Neuronal stem cell (in vitro differentiated cells): ENCODE measurements at regions not wholly inside any gene's neighbourhood (a gene's known extent, or its start where the extent isn't known, plus 50 kb on each side); places are given as distances from the start of the nearest gene placed in this dataset.

Experiments used
- DNase-seq: peaks from one replicate; pipeline ENCODE4 v3.0.0-alpha.2; 2013; ENCODE audit warnings: low spot score
- H2AFZ ChIP-seq: one replicate; pipeline ENCODE4 v1.6.1; 2013; ENCODE audit warnings: mild to moderate bottlenecking, low read length, inconsistent platforms
- H2AK5ac ChIP-seq: 2 replicates; pipeline ENCODE4 v1.6.1; 2013; ENCODE audit warnings: low read depth, mild to moderate bottlenecking, inconsistent platforms, low read length, moderate library complexity, mixed read lengths
- H2BK120ac ChIP-seq: 2 replicates; pipeline ENCODE4 v1.6.1; 2013; ENCODE audit warnings: low read depth, mild to moderate bottlenecking, inconsistent platforms, low read length, moderate library complexity, mixed read lengths
- H2BK12ac ChIP-seq: one replicate; pipeline ENCODE4 v1.6.1; 2013; ENCODE audit warnings: low read length, inconsistent platforms
- H2BK15ac ChIP-seq: 2 replicates; pipeline ENCODE4 v1.6.1; 2013; ENCODE audit warnings: mild to moderate bottlenecking, low read length, inconsistent platforms, mixed read lengths
- H2BK5ac ChIP-seq: one replicate; pipeline ENCODE4 v1.6.1; 2013; ENCODE audit warnings: inconsistent platforms, mild to moderate bottlenecking, low read length, moderate library complexity
- H3K14ac ChIP-seq: one replicate; pipeline ENCODE4 v1.6.1; 2013; ENCODE audit warnings: low read length, inconsistent platforms
- H3K18ac ChIP-seq: 2 replicates; pipeline ENCODE4 v1.6.1; 2013; ENCODE audit warnings: low read length, inconsistent platforms
- H3K23ac ChIP-seq: 2 replicates; pipeline ENCODE4 v1.6.1; 2013; ENCODE audit warnings: low read depth, mild to moderate bottlenecking, mixed read lengths, low read length, inconsistent platforms; ENCODE audit not compliant: poor library complexity
- H3K27ac ChIP-seq: replicated peaks from 3 replicates; pipeline ENCODE4 v1.5.1; 2013; ENCODE audit warnings: low read length, inconsistent platforms
- H3K27me3 ChIP-seq, 3 experiments: 2 replicates each; pipeline ENCODE4 v1.6.1; 2013; ENCODE audit warnings: low read length in 3 of 3, mild to moderate bottlenecking in 2 of 3, inconsistent platforms in 1 of 3, low read depth in 1 of 3, mixed read lengths in 1 of 3, moderate library complexity in 1 of 3; ENCODE audit not compliant: control insufficient read depth in 3 of 3, insufficient read depth in 3 of 3
- H3K36me3 ChIP-seq, 2 donors: replicated peaks in 1 of 2; 2 replicates each; pipeline ENCODE4 v1.6.1; 2013; ENCODE audit warnings: low read length in 2 of 2; ENCODE audit not compliant: control insufficient read depth in 2 of 2, insufficient read depth in 2 of 2
- H3K4ac ChIP-seq: 2 replicates; pipeline ENCODE4 v1.6.1; 2013; ENCODE audit warnings: inconsistent platforms, mild to moderate bottlenecking, low read length, moderate library complexity
- H3K4me1 ChIP-seq, 2 donors: 1 replicate in 1 of 2; 2 replicates in 1 of 2; pipeline ENCODE4 v1.6.1; 2013; ENCODE audit warnings: low read length in 2 of 2, low read depth in 1 of 2; ENCODE audit not compliant: control insufficient read depth in 2 of 2, insufficient read depth in 1 of 2
- H3K4me2 ChIP-seq: one replicate; pipeline ENCODE4 v1.6.1; 2013; ENCODE audit warnings: mild to moderate bottlenecking, low read length, inconsistent platforms; ENCODE audit not compliant: insufficient read depth, poor library complexity, severe bottlenecking
- H3K4me3 ChIP-seq, 2 donors: 2 replicates each; pipeline ENCODE4 v1.5.1; 2013; ENCODE audit warnings: low read length in 2 of 2, mild to moderate bottlenecking in 2 of 2, inconsistent platforms in 1 of 2, moderate library complexity in 1 of 2
- H3K79me1 ChIP-seq: one replicate; pipeline ENCODE4 v1.6.1; 2013; ENCODE audit warnings: low read depth, mild to moderate bottlenecking, inconsistent platforms, low read length, moderate library complexity
- H3K9ac ChIP-seq: one replicate; pipeline ENCODE4 v1.6.1; 2013; ENCODE audit warnings: mild to moderate bottlenecking, low read depth, low read length, inconsistent platforms; ENCODE audit not compliant: poor library complexity
- H3K9me3 ChIP-seq, 2 donors: replicated peaks in 1 of 2; 2 replicates each; pipeline versions ENCODE3 to v1.6.1; 2013; ENCODE audit warnings: low read length in 2 of 2, mild to moderate bottlenecking in 2 of 2, inconsistent platforms in 1 of 2, low read depth in 1 of 2, mixed read lengths in 1 of 2, moderate library complexity in 1 of 2; ENCODE audit not compliant: control insufficient read depth in 2 of 2, insufficient read depth in 1 of 2
- H4K8ac ChIP-seq: one replicate; pipeline ENCODE4 v1.6.1; 2013; ENCODE audit warnings: low read depth, mild to moderate bottlenecking, inconsistent platforms, low read length, moderate library complexity
- H4K91ac ChIP-seq: one replicate; pipeline ENCODE4 v1.6.1; 2013; ENCODE audit warnings: low read length, low read depth, mild to moderate bottlenecking, inconsistent platforms; ENCODE audit not compliant: poor library complexity
- WGBS, 2 donors: extraction: QIAGEN DNeasy Blood & Tissue Kit; methylation state at CpG; one replicate each; pipeline ENCODE4 v1.1.7; 2013; ENCODE audit warnings: missing lambda C conversion rate in 2 of 2, mixed read lengths in 1 of 2; ENCODE audit not compliant: insufficient read length in 2 of 2, insufficient replicate concordance in 1 of 2; ENCODE audit errors: extremely low coverage in 2 of 2; 5-methylcytosine and 5-hydroxymethylcytosine counted together

- DNase-seq: no peak
- Histone ChIP-seq H3K4me3 (no peak overlapping the region), H3K9me3 (no peaks in the 10 kb centered on the region), H2BK120ac (no peak overlapping the region), H3K27me3 (no peaks in the 10 kb centered on the region), H3K18ac (no peak overlapping the region), H2BK15ac (no peak overlapping the region), H3K14ac (no peak overlapping the region), H4K8ac (no peak overlapping the region), H3K9ac (no peak overlapping the region), H3K23ac (no peak overlapping the region), H3K27ac (no peak overlapping the region), H2AFZ (no peak overlapping the region), H3K79me1 (no peaks in the 10 kb centered on the region), H3K4me2 (no peak overlapping the region), H2BK12ac (no peak overlapping the region), H2AK5ac (no peak overlapping the region), H3K4ac (no peak overlapping the region), H4K91ac (no peak overlapping the region), H3K36me3 (no peaks in the 10 kb centered on the region), H3K4me1 (no peaks in the 10 kb centered on the region), H2BK5ac (no peak overlapping the region)
- WGBS, 2 donors: no CpG with 5 or more reads among the region's 3 CpGs
Measured at GRCh38 chr4:13678186-13678924, 50.8 kb upstream of the BOD1L1 start.

- Histone ChIP-seq H2BK120ac (no peak overlapping the region), H3K27ac (no peak overlapping the region), H2AK5ac (no peak overlapping the region), H3K79me1 (no peaks in the 10 kb centered on the region), H3K4me2 (no peak overlapping the region), H2BK15ac (no peak overlapping the region), H3K9me3 (no peaks in the 10 kb centered on the region), H2AFZ (no peak overlapping the region), H4K8ac (no peak overlapping the region), H3K23ac (no peak overlapping the region), H3K27me3 (no peaks in the 10 kb centered on the region), H4K91ac (no peak overlapping the region), H3K4me3 (no peak overlapping the region), H3K14ac (no peak overlapping the region), H3K9ac (no peak overlapping the region), H3K36me3 (no peaks in the 10 kb centered on the region), H3K4me1 (no peaks in the 10 kb centered on the region), H3K4ac (no peak overlapping the region), H3K18ac (no peak overlapping the region), H2BK12ac (no peak overlapping the region), H2BK5ac (no peak overlapping the region)
- DNase-seq: no peak
- no CpG with 5 or more reads among the region's 2 CpGs for WGBS, 2 donors
Measured at GRCh38 chr4:13681570-13681969, 54.0 kb upstream of the BOD1L1 start.

- H3K27ac ChIP-seq: no peak overlapping the region
- no peak overlapping the region for H3K18ac ChIP-seq
- no peak overlapping the region for H2BK120ac ChIP-seq
- H3K9ac ChIP-seq: no peak overlapping the region
- H3K4me2 ChIP-seq: no peak overlapping the region
- no peak overlapping the region for H2AFZ ChIP-seq
- no peaks in the 10 kb centered on the region for H3K4me1 ChIP-seq
- no peak overlapping the region for H2BK15ac ChIP-seq
- H3K9me3 ChIP-seq: peaks cover 0 to 3% of the 10 kb centered on the region in 2 donors
- no peaks in the 10 kb centered on the region for H3K79me1 ChIP-seq
- DNase-seq: no peak
- H3K14ac ChIP-seq: no peak overlapping the region
- WGBS, 2 donors: no CpG with 5 or more reads among the region's 1 CpG
- no peak overlapping the region for H3K4ac ChIP-seq
- no peak overlapping the region for H2BK12ac ChIP-seq
- no peak overlapping the region for H2BK5ac ChIP-seq
- H3K4me3 ChIP-seq: no peak overlapping the region
- no peak overlapping the region for H3K23ac ChIP-seq
- no peak overlapping the region for H4K91ac ChIP-seq
- H4K8ac ChIP-seq: no peak overlapping the region
- no peak overlapping the region for H2AK5ac ChIP-seq
- no peaks in the 10 kb centered on the region for H3K27me3 ChIP-seq
- H3K36me3 ChIP-seq: no peaks in the 10 kb centered on the region
Measured at GRCh38 chr4:13694256-13694655, 66.7 kb upstream of the BOD1L1 start.

- no peaks in the 10 kb centered on the region for H3K27me3 ChIP-seq
- DNase-seq: no peak
- no peak overlapping the region for H3K14ac ChIP-seq
- no peak overlapping the region for H3K4me2 ChIP-seq
- no peak overlapping the region for H2BK120ac ChIP-seq
- H4K8ac ChIP-seq: no peak overlapping the region
- H4K91ac ChIP-seq: no peak overlapping the region
- H3K79me1 ChIP-seq: no peaks in the 10 kb centered on the region
- H3K23ac ChIP-seq: no peak overlapping the region
- no peak overlapping the region for H3K4me3 ChIP-seq
- no peak overlapping the region for H2AFZ ChIP-seq
- no peak overlapping the region for H3K18ac ChIP-seq
- H3K27ac ChIP-seq: no peak overlapping the region
- no peak overlapping the region for H2BK5ac ChIP-seq
- H2AK5ac ChIP-seq: no peak overlapping the region
- H3K4me1 ChIP-seq: no peaks in the 10 kb centered on the region
- H3K9me3 ChIP-seq: no peaks in the 10 kb centered on the region
- H3K36me3 ChIP-seq: no peaks in the 10 kb centered on the region
- no peak overlapping the region for H3K4ac ChIP-seq
- WGBS, 2 donors: no CpG with 5 or more reads among the region's 2 CpGs
- H2BK15ac ChIP-seq: no peak overlapping the region
- no peak overlapping the region for H3K9ac ChIP-seq
- H2BK12ac ChIP-seq: no peak overlapping the region
Measured at GRCh38 chr4:13698296-13698695, 70.8 kb upstream of the BOD1L1 start.
